ENCODE measurements at regions not wholly inside any gene's neighbourhood (a gene's known extent, or its start where the extent isn't known, plus 50 kb on each side); places are given as distances from the start of the nearest gene placed in this dataset.

DNA sequence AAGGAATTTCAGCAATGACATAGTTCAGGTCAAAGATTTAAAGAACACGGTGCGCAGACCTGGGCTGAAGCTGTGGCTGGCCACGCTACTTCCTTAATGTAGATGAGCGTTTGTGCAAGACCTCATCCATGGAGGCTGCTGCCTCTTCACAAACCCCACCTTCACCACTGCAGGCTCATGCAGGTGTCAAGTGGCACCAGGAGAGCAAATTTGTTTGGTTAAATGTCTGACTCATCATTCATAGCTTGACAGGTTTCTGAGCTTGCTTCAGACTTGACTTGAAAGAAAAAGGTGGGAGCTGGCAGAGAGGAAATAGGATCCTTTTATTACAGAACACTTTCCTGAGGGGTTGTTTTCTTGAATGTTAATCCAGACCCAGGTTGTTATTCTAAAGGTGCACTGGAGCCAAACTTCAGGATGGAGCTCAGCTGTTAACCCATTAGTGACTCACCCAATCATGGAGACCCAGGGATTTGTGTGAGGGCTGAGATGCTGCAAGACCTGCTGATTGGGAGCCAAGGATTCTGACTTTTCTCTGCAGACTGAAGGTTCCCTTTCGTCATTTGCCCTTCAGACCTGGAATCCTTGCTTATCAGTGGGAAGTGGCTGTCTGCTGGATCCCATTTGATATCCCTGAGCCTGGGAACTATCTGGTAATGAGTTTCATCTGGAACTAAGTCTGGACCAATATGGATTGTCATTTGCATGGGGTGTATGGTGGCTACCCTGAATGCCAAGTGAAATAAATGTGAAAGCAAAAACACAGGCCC is 315.3 kb downstream of the PTTG2 start:
- Histone ChIP-seq H3K4me1 (no peaks in the 10 kb centered on the region), H3K9ac (no peak overlapping the region), H3K36me3 (no peaks in the 10 kb centered on the region), H3K9me3 (peaks cover 5% of the 10 kb centered on the region; the same call in 1 of the 2 replicates), H4K20me1 (no peaks in the 10 kb centered on the region), H3K4me2 (no peak overlapping the region), H3K4me3 (no peak overlapping the region), H3K27me3 (no peaks in the 10 kb centered on the region), H3K27ac (no peak overlapping the region)
- no peak for TF ChIP-seq Cebpa-rat (IDR thresholded peaks at IDR 0.05)

DNA sequence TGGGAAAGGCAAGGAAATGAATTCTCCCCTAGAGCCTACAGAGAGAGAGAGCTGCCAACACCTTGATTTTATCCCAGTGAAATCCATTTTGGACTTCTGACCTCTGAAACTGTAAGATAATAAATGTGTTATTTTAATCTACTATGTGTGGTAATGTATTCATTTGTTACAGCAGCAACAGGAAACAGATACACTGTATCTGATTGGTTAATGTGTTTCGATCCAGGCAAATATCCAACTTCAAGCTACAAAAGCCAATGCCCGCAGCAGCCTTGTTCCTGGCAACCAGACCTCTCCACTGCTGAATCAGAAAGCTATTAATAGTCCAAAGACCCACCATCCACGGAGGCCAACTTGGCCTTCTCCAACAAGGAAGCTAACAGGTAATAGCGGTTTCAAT is 318.1 kb downstream of the PTTG2 start:
- Histone ChIP-seq H3K9me3 (peaks cover 5% of the 10 kb centered on the region; the same call in 1 of the 2 replicates), H4K20me1 (no peaks in the 10 kb centered on the region), H3K4me2 (no peak overlapping the region), H3K36me3 (no peaks in the 10 kb centered on the region), H3K9ac (no peak overlapping the region), H3K4me3 (no peak overlapping the region), H3K4me1 (no peaks in the 10 kb centered on the region), H3K27me3 (no peaks in the 10 kb centered on the region), H3K27ac (no peak overlapping the region)
- TF ChIP-seq Cebpa-rat (IDR thresholded peaks at IDR 0.05): no peak

DNA sequence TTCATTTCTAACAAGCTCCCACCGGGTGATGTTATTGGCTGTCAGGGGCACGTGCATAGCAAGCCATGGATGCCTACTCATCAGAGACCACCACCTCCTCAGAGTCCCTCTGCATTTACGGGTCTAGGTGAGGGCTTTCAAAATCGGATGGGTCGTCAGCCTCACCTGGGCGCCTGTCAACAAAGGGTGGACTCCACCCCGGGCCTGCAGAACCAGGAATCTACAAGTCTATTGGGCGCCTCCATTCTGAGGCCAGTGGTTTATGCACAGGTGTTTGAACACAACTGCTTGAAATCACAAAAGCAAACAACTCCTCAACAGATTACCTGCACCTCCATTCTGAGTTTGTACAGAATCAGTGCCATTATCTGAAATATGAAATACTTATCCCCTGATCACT is 318.9 kb downstream of the PTTG2 start:
- Histone ChIP-seq H3K4me1 (no peaks in the 10 kb centered on the region), H3K9ac (no peak overlapping the region), H3K27me3 (no peaks in the 10 kb centered on the region), H4K20me1 (no peaks in the 10 kb centered on the region), H3K27ac (no peak overlapping the region), H3K36me3 (no peaks in the 10 kb centered on the region), H3K9me3 (peaks cover 5% of the 10 kb centered on the region; the same call in 1 of the 2 replicates), H3K4me3 (no peak overlapping the region), H3K4me2 (no peak overlapping the region)
- TF ChIP-seq Cebpa-rat (IDR thresholded peaks at IDR 0.05): no peak

DNA sequence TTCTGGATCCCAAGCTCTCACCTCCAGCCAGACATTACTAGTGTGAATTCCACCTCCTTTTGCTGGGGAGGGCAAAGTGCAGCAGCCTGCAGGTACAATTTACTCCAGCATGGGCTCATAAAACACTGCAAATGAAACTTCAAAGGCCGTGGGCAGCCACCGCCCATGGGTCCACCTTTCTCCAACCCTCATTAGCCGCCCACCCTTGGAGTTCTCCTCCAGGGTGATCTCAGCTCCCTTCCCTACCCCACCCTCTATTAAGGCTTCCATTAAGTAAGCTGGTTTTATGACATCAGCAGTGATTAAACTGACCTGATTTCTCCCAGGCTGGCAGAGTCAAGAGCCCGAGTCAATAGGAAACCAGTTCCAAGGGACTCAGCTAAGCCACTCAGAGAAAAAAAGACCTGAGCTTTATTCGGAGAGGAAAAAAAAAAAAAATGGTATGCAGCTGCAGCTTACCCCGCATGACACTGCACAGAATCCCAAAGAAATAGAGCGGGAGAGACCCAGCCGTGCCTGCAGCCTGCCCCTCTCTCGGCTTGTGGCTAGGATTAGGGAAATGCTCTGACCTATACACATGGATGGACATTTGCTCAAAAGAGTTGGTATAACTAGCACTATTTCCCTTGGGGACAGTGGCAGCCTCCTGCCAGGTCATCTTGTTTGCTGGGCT is 319.6 kb downstream of the PTTG2 start:
- Histone ChIP-seq H3K27me3 (no peaks in the 10 kb centered on the region), H3K27ac (no peak overlapping the region), H3K4me1 (no peaks in the 10 kb centered on the region), H3K4me3 (no peak overlapping the region), H3K4me2 (no peak overlapping the region), H3K9ac (no peak overlapping the region), H3K9me3 (peaks cover 5% of the 10 kb centered on the region; the same call in 1 of the 2 replicates), H4K20me1 (no peaks in the 10 kb centered on the region), H3K36me3 (no peaks in the 10 kb centered on the region)
- TF ChIP-seq Cebpa-rat (IDR thresholded peaks at IDR 0.05): no peak

DNA sequence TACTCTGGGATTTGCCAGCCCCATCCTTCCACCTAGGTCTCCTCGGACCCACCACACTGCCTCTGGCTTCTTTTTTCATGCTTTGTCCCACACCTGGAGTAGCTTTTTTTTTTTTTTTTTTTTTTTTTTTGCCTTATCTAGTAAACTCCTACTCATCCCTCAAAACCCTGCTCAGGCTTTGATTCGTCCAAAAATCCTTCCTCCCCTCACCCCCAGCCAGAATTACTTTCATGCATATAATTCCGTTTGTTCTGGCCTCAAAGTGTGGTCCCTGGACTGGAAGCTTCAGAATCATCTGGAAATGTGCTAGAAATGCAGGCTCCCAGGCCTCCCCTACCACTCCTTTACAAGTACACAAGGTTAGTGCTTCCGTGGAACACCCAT is 320.1 kb downstream of the PTTG2 start:
- Histone ChIP-seq H3K36me3 (no peaks in the 10 kb centered on the region), H3K9ac (no peak overlapping the region), H3K27ac (no peak overlapping the region), H4K20me1 (no peaks in the 10 kb centered on the region), H3K4me3 (no peak overlapping the region), H3K4me2 (no peak overlapping the region), H3K4me1 (no peaks in the 10 kb centered on the region), H3K9me3 (peaks cover 5% of the 10 kb centered on the region; the same call in 1 of the 2 replicates), H3K27me3 (no peaks in the 10 kb centered on the region)
- TF ChIP-seq Cebpa-rat (IDR thresholded peaks at IDR 0.05): no peak

GRCh38 chr4:38281371-38282071 is 321.3 kb downstream of the PTTG2 start:
- Histone ChIP-seq H3K4me2 (no peak overlapping the region), H4K20me1 (no peaks in the 10 kb centered on the region), H3K27me3 (no peaks in the 10 kb centered on the region), H3K4me1 (no peaks in the 10 kb centered on the region), H3K9ac (no peak overlapping the region), H3K36me3 (no peaks in the 10 kb centered on the region), H3K9me3 (peaks cover 5% of the 10 kb centered on the region; the same call in 1 of the 2 replicates), H3K4me3 (no peak overlapping the region), H3K27ac (no peak overlapping the region)
- TF ChIP-seq Cebpa-rat (IDR thresholded peaks at IDR 0.05): no peak

GRCh38 chr4:38283724-38284123 is 323.5 kb downstream of the PTTG2 start:
- no peak for TF ChIP-seq Cebpa-rat (IDR thresholded peaks at IDR 0.05)
- Histone ChIP-seq H3K36me3 (no peaks in the 10 kb centered on the region), H3K4me1 (no peaks in the 10 kb centered on the region), H3K27me3 (no peaks in the 10 kb centered on the region), H3K9me3 (no peaks in the 10 kb centered on the region), H3K9ac (no peak overlapping the region), H4K20me1 (no peaks in the 10 kb centered on the region), H3K4me2 (no peak overlapping the region), H3K27ac (no peak overlapping the region), H3K4me3 (no peak overlapping the region)

GRCh38 chr4:38284294-38285030 is 324.3 kb downstream of the PTTG2 start:
- H3K9me3 ChIP-seq: no peaks in the 10 kb centered on the region
- no peaks in the 10 kb centered on the region for H4K20me1 ChIP-seq

DNA sequence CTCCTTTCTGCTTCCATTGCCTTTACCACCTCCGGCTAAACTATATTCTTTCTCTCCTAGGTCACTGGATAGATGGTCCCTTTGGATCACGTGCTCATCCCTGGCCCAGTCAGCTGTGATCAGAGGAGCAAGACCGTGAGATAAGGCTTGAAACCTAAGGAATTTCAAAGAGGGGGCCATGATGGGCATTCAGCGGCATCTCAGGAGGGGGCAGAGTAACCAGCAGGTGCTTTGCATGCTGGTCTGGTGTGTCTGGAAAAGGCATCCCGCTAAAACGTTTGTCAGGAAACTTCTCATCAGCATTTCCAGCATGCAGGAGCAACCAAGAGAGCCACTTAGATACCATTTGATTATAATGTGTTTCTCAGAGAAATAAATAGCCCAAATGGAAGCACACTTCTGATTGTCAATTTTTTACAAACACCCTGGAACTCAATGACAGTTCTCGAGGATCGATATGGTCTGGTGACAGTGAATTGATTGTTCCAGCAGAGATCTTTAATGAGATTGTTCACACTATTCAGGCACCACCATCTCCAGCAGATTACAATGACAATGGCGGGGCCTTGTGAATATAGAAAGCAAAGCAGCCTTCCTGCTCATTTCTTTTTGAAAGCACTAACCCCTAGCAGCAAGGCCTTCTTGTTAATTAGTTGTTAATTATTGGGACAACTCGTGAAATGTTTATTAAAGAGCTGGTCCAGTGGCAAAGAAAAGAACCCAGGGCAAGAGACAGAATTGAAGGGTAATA is 327.1 kb downstream of the PTTG2 start:
- Histone ChIP-seq H3K36me3 (no peaks in the 10 kb centered on the region), H3K4me3 (no peak overlapping the region), H3K27ac (no peak overlapping the region)

More at GRCh38 chr4:38284294-38285030, 324.3 kb downstream of the PTTG2 start:
- H3K4me1 ChIP-seq: no peaks in the 10 kb centered on the region
- H3K27me3 ChIP-seq: no peaks in the 10 kb centered on the region
- H3K27ac ChIP-seq: no peak overlapping the region
- no peak overlapping the region for H3K4me3 ChIP-seq
- TF ChIP-seq Cebpa-rat (IDR thresholded peaks at IDR 0.05): no peak
- H3K4me2 ChIP-seq: no peak overlapping the region
- no peaks in the 10 kb centered on the region for H3K36me3 ChIP-seq
- H3K9ac ChIP-seq: no peak overlapping the region

More for the DNA sequence above, 327.1 kb downstream of the PTTG2 start:
- TF ChIP-seq Cebpa-rat (IDR thresholded peaks at IDR 0.05): no peak
- H3K4me2 ChIP-seq: no peak overlapping the region
- H3K9me3 ChIP-seq: no peaks in the 10 kb centered on the region
- H3K27me3 ChIP-seq: no peaks in the 10 kb centered on the region
- H3K9ac ChIP-seq: no peak overlapping the region
- no peaks in the 10 kb centered on the region for H3K4me1 ChIP-seq
- no peaks in the 10 kb centered on the region for H4K20me1 ChIP-seq
